ENCODE measurements at regions not wholly inside any gene's neighbourhood (a gene's known extent, or its start where the extent isn't known, plus 50 kb on each side); places are given as distances from the start of the nearest gene placed in this dataset.

GRCh38 chr17:79164408-79164807 is 89.8 kb downstream of the ENGASE start:
- H3K27ac ChIP-seq: no peak overlapping the region
- in situ Hi-C loops (cut with MboI; ENCODE audit: low pct_unique_long_range_greater_than_20kb in 2 of 9, low sequenced_read_pairs in 9 of 9, unreplicated experiment in 9 of 9): no loop called here
- H3K4me3 ChIP-seq: no peak overlapping the region
- H3K4me1 ChIP-seq (replicated peaks in 1 of 2): peaks cover 22 to 29% of the 10 kb centered on the region in 2 donors
- ATAC-seq (replicated peaks in 6 of 8): no peak
- WGBS, 10 experiments: 83 to 100% methylated on average over 1 to 10 of the region's 16 CpGs; no CpG with 5 or more reads in 8 of the 10 experiments

GRCh38 chr17:79163071-79163470 is 88.4 kb downstream of the ENGASE start:
- H3K27ac ChIP-seq: peak overlapping the region in 1 of 2 donors; percentile 49

GRCh38 chr17:79162012-79162963 is 87.7 kb downstream of the ENGASE start:
- Histone ChIP-seq H3K4me3 (no peak overlapping the region), H3K27ac (peak overlapping the region; percentile 36 to 49), H3K4me1 (replicated peaks in 1 of 2) (peaks cover 22 to 31% of the 10 kb centered on the region in 2 donors)
- peak in 5 of 8 experiments; percentile 95 to 98 (median 96) for ATAC-seq (replicated peaks in 6 of 8)
- 0 to 70% (median 37%) methylated on average over 2 to 7 of the region's 26 CpGs; no CpG with 5 or more reads in 4 of the 10 experiments for WGBS, 10 experiments
- in situ Hi-C loops (cut with MboI; ENCODE audit: low pct_unique_long_range_greater_than_20kb in 2 of 9, low sequenced_read_pairs in 9 of 9, unreplicated experiment in 9 of 9): no loop called here

More at GRCh38 chr17:79163071-79163470, 88.4 kb downstream of the ENGASE start:
- ATAC-seq (replicated peaks in 6 of 8): no peak
- 0 to 91% (median 80%) methylated on average over 1 to 5 of the region's 12 CpGs; no CpG with 5 or more reads in 5 of the 10 experiments for WGBS, 10 experiments
- H3K4me3 ChIP-seq: no peak overlapping the region
- in situ Hi-C loops (cut with MboI; ENCODE audit: low pct_unique_long_range_greater_than_20kb in 2 of 9, low sequenced_read_pairs in 9 of 9, unreplicated experiment in 9 of 9): no loop called here
- H3K4me1 ChIP-seq (replicated peaks in 1 of 2): peaks cover 22 to 31% of the 10 kb centered on the region in 2 donors

GRCh38 chr17:79160980-79161636 is 86.5 kb downstream of the ENGASE start:
- Histone ChIP-seq H3K4me3 (no peak overlapping the region), H3K4me1 (replicated peaks in 1 of 2) (peaks cover 22 to 31% of the 10 kb centered on the region in 2 donors), H3K27ac (no peak overlapping the region)
- 17 to 85% (median 71%) methylated on average over 1 to 8 of the region's 14 CpGs; no CpG with 5 or more reads in 4 of the 10 experiments for WGBS, 10 experiments
- in situ Hi-C loops (cut with MboI; ENCODE audit: low pct_unique_long_range_greater_than_20kb in 2 of 9, low sequenced_read_pairs in 9 of 9, unreplicated experiment in 9 of 9): no loop called here
- peak in 2 of 8 experiments; percentile 17 to 42 for ATAC-seq (replicated peaks in 6 of 8)

- peaks cover 22 to 27% of the 10 kb centered on the region in 2 donors for H3K4me1 ChIP-seq (replicated peaks in 1 of 2)
- in situ Hi-C loops (cut with MboI; ENCODE audit: low pct_unique_long_range_greater_than_20kb in 2 of 9, low sequenced_read_pairs in 9 of 9, unreplicated experiment in 9 of 9): no loop called here
- ATAC-seq (replicated peaks in 6 of 8): peak in 3 of 8 experiments; percentile 21 to 30 (median 25)
- H3K27ac ChIP-seq: peak overlapping the region in 1 of 2 donors; percentile 62
- H3K4me3 ChIP-seq: no peak overlapping the region
- WGBS, 10 experiments: 68% methylated on average over 5 of the region's 13 CpGs; no CpG with 5 or more reads in 9 of the 10 experiments
Observed at GRCh38 chr17:79159926-79160325, 85.3 kb downstream of the ENGASE start.

GRCh38 chr17:79159471-79159870 is 84.8 kb downstream of the ENGASE start:
- no peak overlapping the region for H3K4me3 ChIP-seq
- no peak overlapping the region for H3K27ac ChIP-seq
- in situ Hi-C loops (cut with MboI; ENCODE audit: low pct_unique_long_range_greater_than_20kb in 2 of 9, low sequenced_read_pairs in 9 of 9, unreplicated experiment in 9 of 9): no loop called here
- ATAC-seq (replicated peaks in 6 of 8): no peak
- H3K4me1 ChIP-seq (replicated peaks in 1 of 2): peaks cover 22 to 24% of the 10 kb centered on the region in 2 donors
- 43% methylated on average over 1 of the region's 6 CpGs; no CpG with 5 or more reads in 9 of the 10 experiments for WGBS, 10 experiments

- ATAC-seq (replicated peaks in 6 of 8): peak in 1 of 8 experiments; percentile 24
- in situ Hi-C loops (cut with MboI; ENCODE audit: low pct_unique_long_range_greater_than_20kb in 2 of 9, low sequenced_read_pairs in 9 of 9, unreplicated experiment in 9 of 9): no loop called here
- Histone ChIP-seq H3K4me1 (replicated peaks in 1 of 2) (peaks cover 14 to 19% of the 10 kb centered on the region in 2 donors), H3K27ac (no peak overlapping the region), H3K4me3 (no peak overlapping the region)
- 45 to 82% (median 67%) methylated on average over 2 to 4 of the region's 19 CpGs; no CpG with 5 or more reads in 5 of the 10 experiments for WGBS, 10 experiments
Observed at GRCh38 chr17:79156463-79157095, 82.0 kb downstream of the ENGASE start.

GRCh38 chr17:79155701-79156100 is 81.1 kb downstream of the ENGASE start:
- WGBS, 10 experiments: 60% methylated on average over 2 of the region's 12 CpGs; no CpG with 5 or more reads in 9 of the 10 experiments
- Histone ChIP-seq H3K4me3 (no peak overlapping the region), H3K4me1 (replicated peaks in 1 of 2) (peaks cover 14 to 19% of the 10 kb centered on the region in 2 donors), H3K27ac (no peak overlapping the region)
- no peak for ATAC-seq (replicated peaks in 6 of 8)
- in situ Hi-C loops (cut with MboI; ENCODE audit: low pct_unique_long_range_greater_than_20kb in 2 of 9, low sequenced_read_pairs in 9 of 9, unreplicated experiment in 9 of 9): no loop called here

GRCh38 chr17:79154951-79155585 is 80.4 kb downstream of the ENGASE start:
- Histone ChIP-seq H3K4me1 (replicated peaks in 1 of 2) (peaks cover 11 to 15% of the 10 kb centered on the region in 2 donors), H3K27ac (no peak overlapping the region), H3K4me3 (no peak overlapping the region)
- ATAC-seq (replicated peaks in 6 of 8): peak in 4 of 8 experiments; percentile 21 to 89 (median 82)
- 80 to 90% methylated on average over 3 to 4 of the region's 31 CpGs; no CpG with 5 or more reads in 8 of the 10 experiments for WGBS, 10 experiments
- in situ Hi-C loops (cut with MboI; ENCODE audit: low pct_unique_long_range_greater_than_20kb in 2 of 9, low sequenced_read_pairs in 9 of 9, unreplicated experiment in 9 of 9): no loop called here

GRCh38 chr17:79154446-79154845 is 79.8 kb downstream of the ENGASE start:
- Histone ChIP-seq H3K27ac (no peak overlapping the region), H3K4me3 (no peak overlapping the region), H3K4me1 (replicated peaks in 1 of 2) (peaks cover 5 to 9% of the 10 kb centered on the region in 2 donors)
- ATAC-seq (replicated peaks in 6 of 8): no peak
- in situ Hi-C loops (cut with MboI; ENCODE audit: low pct_unique_long_range_greater_than_20kb in 2 of 9, low sequenced_read_pairs in 9 of 9, unreplicated experiment in 9 of 9): no loop called here
- 50 to 90% (median 85%) methylated on average over 2 to 8 of the region's 14 CpGs; no CpG with 5 or more reads in 6 of the 10 experiments for WGBS, 10 experiments

- ATAC-seq (replicated peaks in 6 of 8): no peak
- in situ Hi-C loops (cut with MboI; ENCODE audit: low pct_unique_long_range_greater_than_20kb in 2 of 9, low sequenced_read_pairs in 9 of 9, unreplicated experiment in 9 of 9): no loop called here
- 0 to 90% (median 37%) methylated on average over 1 to 6 of the region's 14 CpGs; no CpG with 5 or more reads in 5 of the 10 experiments for WGBS, 10 experiments
- no peak overlapping the region for H3K27ac ChIP-seq
- H3K4me1 ChIP-seq (replicated peaks in 1 of 2): peaks cover 5 to 7% of the 10 kb centered on the region in 2 donors
- H3K4me3 ChIP-seq: no peak overlapping the region
Observed at GRCh38 chr17:79153367-79154130, 78.9 kb downstream of the ENGASE start.
